22Rv1 (cell line): ENCODE measurements at regions not wholly inside any gene's neighbourhood (a gene's known extent, or its start where the extent isn't known, plus 50 kb on each side); places are given as distances from the start of the nearest gene placed in this dataset.

Source experiments
- H3K27ac ChIP-seq: fragments of 450-650 bp; 2 replicates; pipeline ENCODE4 v1.5.1; 2017
- ZFX ChIP-seq: fragments of 450-650 bp; IDR thresholded peaks from 2 replicates; pipeline ENCODE4 v1.6.1; 2017; ENCODE audit warnings: antibody characterized with exemption, borderline replicate concordance
- TF ChIP-seq, protein P1 (sequence below): fragments of 450-650 bp; IDR thresholded peaks from 2 replicates; pipeline ENCODE4 v1.5.1; 2017; ENCODE audit warnings: mild to moderate bottlenecking

DNA sequence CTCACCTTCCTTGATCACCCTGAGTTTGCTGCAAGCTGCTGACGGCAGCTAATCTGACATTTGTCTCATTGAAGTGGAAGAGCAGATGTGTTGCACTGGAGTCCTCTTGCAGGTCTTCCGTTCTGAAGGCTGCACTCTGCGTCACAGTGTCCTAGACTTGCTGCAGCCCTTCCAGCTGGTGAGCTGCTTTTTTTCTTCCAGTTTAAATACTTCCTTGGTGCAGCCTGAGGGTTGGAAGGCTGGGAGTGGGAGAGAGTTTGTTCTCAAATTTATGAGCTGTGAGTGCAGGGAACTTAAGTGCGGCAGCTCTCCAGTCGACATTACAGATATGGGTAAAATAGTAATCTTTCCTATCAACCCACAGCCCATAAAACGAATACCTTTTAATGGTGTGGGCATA, 303.6 kb upstream of the FAT1 start:
- H3K27ac ChIP-seq, result no peak overlapping the region
- TF ChIP-seq ZFX, result no peak
- TF ChIP-seq, protein P1, sequence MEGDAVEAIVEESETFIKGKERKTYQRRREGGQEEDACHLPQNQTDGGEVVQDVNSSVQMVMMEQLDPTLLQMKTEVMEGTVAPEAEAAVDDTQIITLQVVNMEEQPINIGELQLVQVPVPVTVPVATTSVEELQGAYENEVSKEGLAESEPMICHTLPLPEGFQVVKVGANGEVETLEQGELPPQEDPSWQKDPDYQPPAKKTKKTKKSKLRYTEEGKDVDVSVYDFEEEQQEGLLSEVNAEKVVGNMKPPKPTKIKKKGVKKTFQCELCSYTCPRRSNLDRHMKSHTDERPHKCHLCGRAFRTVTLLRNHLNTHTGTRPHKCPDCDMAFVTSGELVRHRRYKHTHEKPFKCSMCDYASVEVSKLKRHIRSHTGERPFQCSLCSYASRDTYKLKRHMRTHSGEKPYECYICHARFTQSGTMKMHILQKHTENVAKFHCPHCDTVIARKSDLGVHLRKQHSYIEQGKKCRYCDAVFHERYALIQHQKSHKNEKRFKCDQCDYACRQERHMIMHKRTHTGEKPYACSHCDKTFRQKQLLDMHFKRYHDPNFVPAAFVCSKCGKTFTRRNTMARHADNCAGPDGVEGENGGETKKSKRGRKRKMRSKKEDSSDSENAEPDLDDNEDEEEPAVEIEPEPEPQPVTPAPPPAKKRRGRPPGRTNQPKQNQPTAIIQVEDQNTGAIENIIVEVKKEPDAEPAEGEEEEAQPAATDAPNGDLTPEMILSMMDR, result no peak

DNA sequence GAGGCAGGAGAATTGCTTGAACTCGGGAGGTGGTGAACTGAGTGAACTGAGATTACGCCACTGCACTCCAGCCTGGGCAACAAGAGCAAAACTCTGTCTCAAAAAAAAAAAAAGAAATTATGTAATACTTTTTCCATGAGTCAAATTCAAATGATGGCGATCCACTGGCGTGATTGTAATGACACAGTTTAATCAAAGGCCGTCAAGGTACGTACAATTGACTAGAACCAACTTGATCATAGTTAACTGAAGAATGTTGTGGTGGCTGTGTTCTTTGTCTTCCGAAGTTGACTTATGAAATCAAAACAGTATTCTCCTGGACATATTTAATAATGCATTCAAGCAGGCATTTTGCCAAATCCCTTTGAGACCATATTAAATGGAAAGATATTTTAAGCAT, 318.6 kb upstream of the FAT1 start:
- no peak overlapping the region for H3K27ac ChIP-seq
- TF ChIP-seq, protein P1, result no peak
- no peak for TF ChIP-seq ZFX

DNA sequence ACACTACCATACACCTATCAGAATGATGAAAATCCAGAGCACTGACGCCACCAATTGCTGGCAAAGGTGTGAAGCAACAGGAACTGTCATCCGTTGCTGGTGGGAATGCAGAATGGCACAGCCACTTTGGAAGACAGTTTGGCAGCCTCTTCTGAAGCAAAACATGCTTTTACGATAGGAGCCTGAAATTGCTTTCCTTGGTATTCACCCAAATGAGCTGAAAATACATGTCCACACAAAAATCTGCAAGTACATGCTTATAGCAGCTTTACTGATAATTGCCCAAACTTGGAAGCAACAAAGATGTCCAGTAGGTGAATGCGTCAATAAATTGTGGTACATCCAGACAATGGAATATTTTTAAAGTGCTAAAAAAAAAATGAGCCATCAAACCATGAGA, 322.8 kb upstream of the FAT1 start:
- H3K27ac ChIP-seq, result no peak overlapping the region
- no peak for TF ChIP-seq ZFX
- TF ChIP-seq, protein P1, result no peak

DNA sequence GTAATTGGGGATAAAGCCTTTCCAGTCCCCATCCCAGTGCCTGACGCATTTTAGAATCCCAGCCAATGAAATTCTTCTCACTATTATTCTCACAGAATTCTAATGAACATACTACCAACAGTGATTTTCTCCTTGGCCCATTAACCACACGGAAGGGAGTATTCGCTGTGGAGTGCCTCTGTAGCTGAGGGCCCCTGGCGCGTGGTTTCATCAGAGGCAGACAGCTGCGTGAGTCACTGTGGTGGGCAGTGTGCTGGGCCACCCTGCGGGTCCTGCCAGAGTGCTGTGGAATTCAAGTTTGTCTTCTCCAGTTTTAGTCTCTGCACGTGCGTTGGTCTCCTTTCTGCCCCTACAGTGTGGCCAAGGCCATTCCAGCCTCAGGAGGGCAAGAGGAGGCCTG, 335.4 kb upstream of the FAT1 start:
- TF ChIP-seq, protein P1, result no peak
- TF ChIP-seq ZFX, result no peak
- no peak overlapping the region for H3K27ac ChIP-seq

DNA sequence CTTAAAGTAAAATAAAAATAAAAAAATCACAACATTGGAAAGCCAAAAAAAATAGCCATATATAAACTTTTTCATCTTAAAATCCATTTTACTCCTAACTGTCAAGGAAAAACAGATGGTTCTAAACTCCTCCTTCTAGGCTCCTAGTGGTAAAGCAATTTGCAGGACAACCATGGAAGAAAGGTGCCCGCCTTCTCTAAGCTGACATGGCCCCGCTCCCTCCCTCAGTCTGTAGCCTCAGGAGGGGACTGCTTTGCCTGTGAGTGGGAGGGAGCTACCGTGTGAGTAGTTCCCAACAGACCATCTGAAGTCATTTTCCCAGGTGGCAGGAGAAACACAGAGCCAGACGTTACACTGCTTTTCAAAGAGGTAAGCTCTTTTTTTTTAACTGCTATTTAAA, 336.2 kb upstream of the FAT1 start:
- no peak overlapping the region for H3K27ac ChIP-seq
- TF ChIP-seq, protein P1, result no peak
- TF ChIP-seq ZFX, result no peak

DNA sequence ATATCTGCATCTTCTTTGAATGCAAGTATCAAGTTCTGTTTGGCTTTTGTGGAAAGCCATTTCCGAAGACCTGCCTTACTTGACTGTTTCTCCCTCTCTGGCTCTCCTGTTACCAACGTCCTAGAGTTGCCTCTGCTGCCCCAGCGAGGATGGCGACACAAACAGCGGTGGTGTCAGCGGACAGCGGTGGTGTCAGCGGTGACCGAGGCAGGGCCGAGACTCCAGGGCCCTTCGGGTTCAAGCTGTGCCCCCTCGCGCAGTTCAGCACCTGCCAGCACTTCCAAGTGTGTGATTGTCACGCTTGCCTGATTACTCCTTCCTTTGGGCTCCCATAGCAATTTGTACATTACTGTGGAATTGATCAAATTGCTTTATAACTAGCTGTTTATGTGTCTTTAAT, 336.9 kb upstream of the FAT1 start:
- no peak overlapping the region for H3K27ac ChIP-seq
- TF ChIP-seq ZFX, result no peak
- TF ChIP-seq, protein P1, result no peak

DNA sequence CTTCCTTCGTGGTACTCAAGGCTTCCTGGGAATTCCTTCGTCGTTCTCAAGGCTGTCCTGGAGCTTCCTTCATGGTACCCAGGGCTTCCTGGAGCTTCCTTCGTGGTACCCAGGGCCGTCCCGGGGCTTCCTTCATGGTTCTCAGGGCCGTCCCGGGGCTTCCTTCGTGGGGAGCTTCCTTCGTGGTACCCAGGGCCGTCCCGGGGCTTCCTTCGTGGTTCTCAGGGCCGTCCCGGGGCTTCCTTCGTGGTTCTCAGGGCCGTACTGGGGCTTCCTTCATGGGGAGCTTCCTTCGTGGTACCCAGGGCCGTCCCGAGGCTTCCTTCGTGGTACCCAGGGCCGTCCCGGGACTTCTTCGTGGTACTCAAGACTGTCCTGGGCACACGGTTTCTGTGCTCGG, 339.6 kb upstream of the FAT1 start:
- no peak overlapping the region for H3K27ac ChIP-seq
- TF ChIP-seq, protein P1, result no peak
- no peak for TF ChIP-seq ZFX
